ENCODE measurements at regions not wholly inside any gene's neighbourhood (a gene's known extent, or its start where the extent isn't known, plus 50 kb on each side); places are given as distances from the start of the nearest gene placed in this dataset.

GRCh38 chr14:84017495-84017894, 1512.4 kb upstream of the FLRT2 start:
- no peak for DNase-seq (ENCODE audit: unreplicated experiment)
- Mint-ChIP-seq H3K4me3 (ENCODE audit: unreplicated experiment) (no peak overlapping the region), H3K9me3 (ENCODE audit: unreplicated experiment) (peaks cover 14% of the 10 kb centered on the region), H3K27me3 (ENCODE audit: insufficient read depth, unreplicated experiment) (no peaks in the 10 kb centered on the region), H3K36me3 (ENCODE audit: insufficient read depth, unreplicated experiment) (no peaks in the 10 kb centered on the region), H3K27ac (ENCODE audit: low read depth, unreplicated experiment) (no peak overlapping the region), H3K4me1 (ENCODE audit: insufficient read depth, unreplicated experiment) (no peaks in the 10 kb centered on the region)
- no TSS peak for BruUV-seq (replicated peaks)
- CTCF ChIA-PET = no interaction called here
- TF ChIP-seq, protein P1, sequence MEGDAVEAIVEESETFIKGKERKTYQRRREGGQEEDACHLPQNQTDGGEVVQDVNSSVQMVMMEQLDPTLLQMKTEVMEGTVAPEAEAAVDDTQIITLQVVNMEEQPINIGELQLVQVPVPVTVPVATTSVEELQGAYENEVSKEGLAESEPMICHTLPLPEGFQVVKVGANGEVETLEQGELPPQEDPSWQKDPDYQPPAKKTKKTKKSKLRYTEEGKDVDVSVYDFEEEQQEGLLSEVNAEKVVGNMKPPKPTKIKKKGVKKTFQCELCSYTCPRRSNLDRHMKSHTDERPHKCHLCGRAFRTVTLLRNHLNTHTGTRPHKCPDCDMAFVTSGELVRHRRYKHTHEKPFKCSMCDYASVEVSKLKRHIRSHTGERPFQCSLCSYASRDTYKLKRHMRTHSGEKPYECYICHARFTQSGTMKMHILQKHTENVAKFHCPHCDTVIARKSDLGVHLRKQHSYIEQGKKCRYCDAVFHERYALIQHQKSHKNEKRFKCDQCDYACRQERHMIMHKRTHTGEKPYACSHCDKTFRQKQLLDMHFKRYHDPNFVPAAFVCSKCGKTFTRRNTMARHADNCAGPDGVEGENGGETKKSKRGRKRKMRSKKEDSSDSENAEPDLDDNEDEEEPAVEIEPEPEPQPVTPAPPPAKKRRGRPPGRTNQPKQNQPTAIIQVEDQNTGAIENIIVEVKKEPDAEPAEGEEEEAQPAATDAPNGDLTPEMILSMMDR (IDR thresholded peaks at IDR 0.05; ENCODE audit: unreplicated experiment) = no peak
- intact Hi-C loops (cut with micrococcal nuclease) = no loop called here
- POLR2A ChIA-PET = interaction anchor here (0.6 kb wide), 1 partner anchor 1494 kb away, joined by 3 read pairs; no protein-coding TSS in a partner anchor

DNA sequence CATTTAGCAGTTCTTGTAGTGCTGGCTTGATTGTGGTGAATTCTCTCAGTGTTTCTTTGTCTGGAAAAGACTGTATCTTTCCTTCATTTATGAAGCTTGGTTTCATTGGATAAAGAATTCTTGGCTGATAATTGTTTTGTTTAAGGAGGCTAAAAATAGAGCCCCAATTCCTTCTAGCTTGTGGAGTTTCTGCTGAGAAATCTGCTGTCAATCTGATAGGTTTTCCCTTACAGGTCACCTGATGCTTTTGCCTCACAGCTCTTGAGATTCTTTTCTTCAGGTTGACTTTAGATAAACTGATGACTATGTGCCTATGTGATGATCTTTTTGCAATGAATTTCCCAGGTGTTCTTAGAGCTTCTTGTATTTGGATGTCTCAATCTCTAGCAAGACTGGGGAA, 1508.5 kb upstream of the FLRT2 start:
- ChIA-PET CTCF (interaction anchor here (0.6 to 1.0 kb wide), 3 partner anchors 13 to 1243 kb away, joined by 3 read pairs; no protein-coding TSS in a partner anchor), POLR2A (interaction anchor here (0.6 kb wide), 1 partner anchor 87 kb away, joined by 3 read pairs; no protein-coding TSS in a partner anchor)
- intact Hi-C loops (cut with micrococcal nuclease) = no loop called here
- TF ChIP-seq, protein P1 (IDR thresholded peaks at IDR 0.05; ENCODE audit: unreplicated experiment) = no peak
- Mint-ChIP-seq H3K27me3 (ENCODE audit: insufficient read depth, unreplicated experiment) (no peaks in the 10 kb centered on the region), H3K27ac (ENCODE audit: low read depth, unreplicated experiment) (no peak overlapping the region), H3K4me1 (ENCODE audit: insufficient read depth, unreplicated experiment) (no peaks in the 10 kb centered on the region), H3K4me3 (ENCODE audit: unreplicated experiment) (no peak overlapping the region), H3K36me3 (ENCODE audit: insufficient read depth, unreplicated experiment) (no peaks in the 10 kb centered on the region), H3K9me3 (ENCODE audit: unreplicated experiment) (peaks cover 19% of the 10 kb centered on the region)
- BruUV-seq (replicated peaks) = no TSS peak
- no peak for DNase-seq (ENCODE audit: unreplicated experiment)

- POLR2A ChIA-PET = interaction anchor here (1.2 kb wide), 1 partner anchor 10 kb away, joined by 3 read pairs; no protein-coding TSS in a partner anchor
- H3K9me3 Mint-ChIP-seq (ENCODE audit: unreplicated experiment) = peaks cover 19% of the 10 kb centered on the region
- no peak for DNase-seq (ENCODE audit: unreplicated experiment)
- intact Hi-C loops (cut with micrococcal nuclease) = no loop called here
- no peaks in the 10 kb centered on the region for H3K4me1 Mint-ChIP-seq (ENCODE audit: insufficient read depth, unreplicated experiment)
- no peaks in the 10 kb centered on the region for H3K27me3 Mint-ChIP-seq (ENCODE audit: insufficient read depth, unreplicated experiment)
- no peak overlapping the region for H3K27ac Mint-ChIP-seq (ENCODE audit: low read depth, unreplicated experiment)
- no TSS peak for BruUV-seq (replicated peaks)
- TF ChIP-seq, protein P1 (IDR thresholded peaks at IDR 0.05; ENCODE audit: unreplicated experiment) = no peak
- CTCF ChIA-PET = no interaction called here
- H3K4me3 Mint-ChIP-seq (ENCODE audit: unreplicated experiment) = no peak overlapping the region
- no peaks in the 10 kb centered on the region for H3K36me3 Mint-ChIP-seq (ENCODE audit: insufficient read depth, unreplicated experiment)
Observed at GRCh38 chr14:84024231-84024820, 1505.6 kb upstream of the FLRT2 start.

- Mint-ChIP-seq H3K27me3 (ENCODE audit: insufficient read depth, unreplicated experiment) (no peaks in the 10 kb centered on the region), H3K4me3 (ENCODE audit: unreplicated experiment) (no peak overlapping the region), H3K9me3 (ENCODE audit: unreplicated experiment) (peaks cover 19% of the 10 kb centered on the region), H3K4me1 (ENCODE audit: insufficient read depth, unreplicated experiment) (no peaks in the 10 kb centered on the region), H3K27ac (ENCODE audit: low read depth, unreplicated experiment) (no peak overlapping the region), H3K36me3 (ENCODE audit: insufficient read depth, unreplicated experiment) (no peaks in the 10 kb centered on the region)
- POLR2A ChIA-PET = interaction anchor here (1.2 kb wide), 1 partner anchor 9 kb away, joined by 3 read pairs; no protein-coding TSS in a partner anchor
- TF ChIP-seq, protein P1 (IDR thresholded peaks at IDR 0.05; ENCODE audit: unreplicated experiment) = no peak
- no peak for DNase-seq (ENCODE audit: unreplicated experiment)
- intact Hi-C loops (cut with micrococcal nuclease) = no loop called here
- BruUV-seq (replicated peaks) = no TSS peak
- CTCF ChIA-PET = no interaction called here
Observed at GRCh38 chr14:84025106-84026012, 1504.6 kb upstream of the FLRT2 start.
